GM04503 (cell line): ENCODE measurements at regions not wholly inside any gene's neighbourhood (a gene's known extent, or its start where the extent isn't known, plus 50 kb on each side); places are given as distances from the start of the nearest gene placed in this dataset.

Source experiments
- DNase-seq: peaks from one replicate; pipeline ENCODE4 v3.0.0-alpha.2; 2012; ENCODE audit warnings: low read depth

DNA sequence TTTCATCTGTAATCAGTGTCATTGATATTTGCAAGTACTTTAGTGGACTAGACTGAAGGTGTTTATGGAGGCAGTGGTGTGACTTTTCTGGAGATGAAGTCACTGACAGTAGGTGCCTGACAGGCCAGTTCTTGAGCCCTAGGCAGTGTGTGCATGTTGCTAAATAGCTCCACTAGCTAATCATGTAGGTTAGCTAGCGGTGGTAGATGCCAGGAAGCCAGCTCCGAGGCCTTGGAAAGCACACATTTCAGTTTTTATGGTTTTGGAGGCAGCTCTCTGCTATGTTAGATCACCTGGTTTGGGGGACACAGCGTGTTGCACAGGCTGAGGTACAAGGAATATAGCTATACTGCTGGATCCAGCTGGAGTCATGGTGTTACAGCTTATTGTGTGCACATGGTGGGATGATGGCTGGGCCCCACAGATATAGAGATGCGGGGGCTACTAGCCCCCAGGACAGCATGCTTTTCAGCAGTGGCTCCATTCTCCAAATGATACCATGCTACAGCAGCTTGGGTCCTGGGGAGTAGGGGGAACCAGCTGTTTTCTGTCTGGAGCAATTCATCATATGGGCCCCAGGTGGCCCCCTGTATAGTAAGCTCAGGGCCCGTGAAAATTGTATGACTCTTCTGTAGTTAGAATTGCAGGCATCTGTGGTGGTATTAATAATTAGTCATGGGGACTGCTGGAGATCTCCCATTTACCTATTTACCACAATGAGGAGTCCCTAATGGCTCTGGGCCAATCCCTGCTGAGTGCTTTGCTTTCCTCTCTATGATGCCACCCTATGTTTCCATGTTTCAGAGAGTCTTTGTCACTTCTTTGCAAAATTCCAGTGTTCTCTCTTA lies 367.2 kb upstream of the LMO3 start:
- no peak for DNase-seq

DNA sequence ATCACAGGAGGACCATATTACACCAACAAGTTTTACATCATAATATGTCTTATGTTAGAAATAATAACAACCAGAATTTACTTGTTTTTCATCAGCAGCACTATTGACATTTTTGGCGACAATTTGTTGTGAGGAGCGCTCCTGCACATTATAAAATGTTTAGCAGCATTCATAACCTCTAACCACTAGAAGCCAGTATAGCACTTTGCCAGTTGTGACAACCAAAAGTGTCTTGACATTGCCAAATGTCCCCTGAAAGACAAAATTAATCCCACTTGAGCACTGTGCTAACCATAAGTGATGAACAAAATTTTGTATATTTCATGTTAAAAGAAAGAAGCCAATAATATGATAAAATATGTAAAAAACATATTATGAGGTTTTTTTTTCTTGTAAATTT lies 356.9 kb upstream of the LMO3 start:
- DNase-seq: no peak

DNA sequence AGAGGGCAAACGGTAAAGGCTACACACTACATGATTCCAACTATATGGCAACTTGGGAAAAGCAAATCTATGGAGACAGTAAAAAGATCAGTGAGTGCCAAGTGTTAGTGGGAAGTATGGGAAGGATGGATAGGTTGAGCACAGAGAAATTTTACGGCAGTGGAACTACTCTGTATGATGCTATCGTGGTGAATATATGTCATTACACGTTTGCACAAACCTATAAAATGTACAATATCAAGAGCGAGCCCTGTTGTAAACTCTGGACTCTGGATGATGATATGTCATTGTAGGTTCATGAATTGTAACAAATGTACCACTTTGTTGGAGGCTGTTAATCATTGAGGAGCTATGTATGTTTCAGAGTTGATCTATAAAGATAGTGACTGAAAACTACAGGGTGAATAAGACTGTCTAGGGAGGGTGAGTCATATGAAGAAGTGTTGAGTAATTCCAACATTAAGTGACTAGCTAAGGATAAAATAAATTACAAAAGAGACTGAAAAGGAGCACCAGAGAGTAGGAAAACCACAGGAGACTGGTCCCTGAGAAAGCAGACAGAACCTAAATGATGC lies 349.2 kb upstream of the LMO3 start:
- no peak for DNase-seq

DNA sequence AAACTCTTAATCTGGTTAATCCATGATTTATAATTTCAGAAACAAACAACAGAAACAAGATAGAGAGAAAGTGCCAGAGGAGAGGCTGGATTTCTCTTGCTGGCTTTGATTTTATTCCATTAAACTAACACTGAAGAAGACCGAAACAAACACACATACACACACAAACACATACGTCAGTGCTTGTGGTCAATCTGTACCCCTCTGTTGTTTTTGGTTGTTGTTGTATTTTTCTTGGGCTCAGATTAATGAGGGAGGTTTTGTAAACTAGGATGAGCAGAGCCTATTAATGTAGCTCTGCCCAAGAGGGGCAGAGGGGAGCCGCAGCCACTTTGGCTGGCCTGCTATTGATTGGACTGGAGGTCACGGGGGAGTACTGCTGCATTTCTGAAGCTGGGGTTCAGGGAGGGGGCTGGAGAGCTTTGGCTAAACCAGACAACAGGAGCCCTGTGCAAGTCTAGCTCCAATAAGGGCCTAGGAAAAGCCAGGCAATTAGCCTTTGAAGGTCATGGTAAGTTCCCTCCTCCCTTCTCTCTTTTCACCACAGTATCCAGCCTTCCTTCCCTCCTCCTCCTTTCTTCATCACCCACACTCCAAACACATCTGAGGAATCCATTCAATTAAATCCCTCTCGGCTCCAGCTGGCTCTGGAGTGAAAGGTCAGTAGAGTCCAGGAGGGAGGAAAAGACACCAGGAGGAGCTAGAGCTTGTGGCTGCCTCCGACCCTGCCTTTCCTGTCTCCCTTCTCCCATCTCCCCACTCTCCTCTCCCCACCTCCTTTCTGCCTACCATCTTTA lies 344.1 kb upstream of the LMO3 start:
- DNase-seq: no peak

DNA sequence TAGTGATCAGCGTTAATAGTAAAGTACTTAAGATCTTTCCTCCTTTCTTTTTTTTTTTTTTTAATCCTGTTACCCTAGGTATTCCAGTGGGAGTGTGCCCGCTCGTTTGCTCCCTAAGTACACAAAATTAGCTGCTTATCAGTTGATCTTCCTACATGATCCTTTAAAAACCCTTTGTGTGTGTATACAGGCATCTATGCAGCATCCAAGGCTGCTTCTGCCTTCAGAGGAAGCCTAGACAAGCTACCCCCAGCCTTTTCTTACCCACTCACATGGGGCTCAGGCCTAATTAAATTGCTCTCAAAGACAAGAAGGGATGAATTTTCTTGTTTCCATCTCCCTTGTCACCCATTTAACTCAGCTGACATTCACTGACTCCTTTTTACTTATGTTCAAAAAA lies 343.4 kb upstream of the LMO3 start:
- no peak for DNase-seq

DNA sequence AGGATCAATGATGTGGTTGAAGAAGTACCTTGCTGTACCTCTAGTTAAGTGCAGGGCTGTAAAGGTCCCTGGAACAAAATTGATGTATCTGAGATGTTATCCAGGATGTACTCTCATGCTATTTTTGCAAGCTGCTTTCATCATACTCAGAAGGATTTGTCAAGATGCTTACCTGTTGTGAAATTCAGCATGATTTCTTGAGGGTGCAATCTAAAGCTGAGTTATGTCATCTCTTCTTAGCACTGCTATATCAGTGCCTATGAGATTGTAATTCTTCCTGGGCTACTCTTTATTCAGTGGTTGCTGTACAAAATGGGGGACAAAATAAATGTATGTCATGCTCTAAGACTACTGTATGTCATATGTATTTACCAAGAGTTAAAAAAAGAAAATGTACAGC lies 340.7 kb upstream of the LMO3 start:
- DNase-seq: no peak

DNA sequence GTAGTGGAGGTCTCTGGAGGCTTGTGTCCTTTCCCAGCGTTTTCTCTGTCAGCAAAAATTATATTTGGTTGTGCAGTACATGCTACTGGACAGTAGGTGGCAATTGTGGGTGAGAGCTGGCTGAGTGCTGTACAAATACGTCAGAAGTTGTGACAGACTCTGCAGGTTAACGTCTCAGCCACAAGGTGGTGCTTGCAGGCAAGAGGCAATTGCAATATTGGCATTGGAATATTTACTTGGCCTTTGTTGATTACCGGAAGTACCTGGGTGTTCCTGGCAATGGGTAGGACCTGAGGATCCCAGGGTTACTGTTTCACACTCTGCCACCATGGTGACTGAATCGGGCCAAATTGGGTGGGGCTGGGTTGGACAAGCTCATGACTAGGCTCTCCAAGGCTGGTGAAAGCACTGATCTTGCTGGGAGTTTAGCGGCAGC lies 333.9 kb upstream of the LMO3 start:
- DNase-seq: no peak

DNA sequence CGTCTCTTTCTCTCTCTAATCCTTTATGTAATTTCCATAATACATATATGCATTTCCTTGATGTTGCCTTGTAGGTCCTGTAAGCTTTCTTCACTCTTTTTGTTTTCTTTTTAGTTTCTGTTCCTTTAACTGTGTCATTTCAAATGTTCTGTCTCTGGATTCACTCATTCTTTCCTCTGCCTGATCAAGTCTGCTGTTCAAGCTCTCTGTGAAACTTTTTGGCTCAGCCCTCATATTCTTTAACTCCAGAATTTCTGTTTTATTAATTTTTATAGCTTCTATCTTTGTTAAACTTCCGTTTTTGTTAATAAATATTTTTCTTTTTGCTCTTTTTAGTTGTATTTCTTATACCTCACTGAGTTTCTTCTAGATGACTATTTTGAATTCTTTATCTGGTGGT lies 321.3 kb upstream of the LMO3 start:
- no peak for DNase-seq

DNA sequence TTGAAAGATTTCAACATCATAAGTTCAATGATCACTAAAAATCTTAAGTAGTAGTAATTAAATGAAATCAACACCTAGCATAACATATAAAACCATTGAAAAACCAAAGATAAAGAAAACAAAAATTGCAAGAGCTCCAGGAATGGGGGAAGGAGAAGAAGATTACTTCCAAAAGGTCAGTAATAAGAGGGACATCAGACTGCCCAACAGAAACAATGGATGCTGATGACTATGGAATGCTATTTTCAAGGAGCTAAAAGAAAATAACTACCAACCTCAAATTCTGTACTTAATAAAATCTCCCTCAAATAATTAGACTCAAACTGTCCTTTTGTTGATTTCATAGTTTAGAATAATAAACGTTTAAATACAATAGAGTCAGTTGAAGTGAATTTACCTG lies 314.5 kb upstream of the LMO3 start:
- DNase-seq: no peak

DNA sequence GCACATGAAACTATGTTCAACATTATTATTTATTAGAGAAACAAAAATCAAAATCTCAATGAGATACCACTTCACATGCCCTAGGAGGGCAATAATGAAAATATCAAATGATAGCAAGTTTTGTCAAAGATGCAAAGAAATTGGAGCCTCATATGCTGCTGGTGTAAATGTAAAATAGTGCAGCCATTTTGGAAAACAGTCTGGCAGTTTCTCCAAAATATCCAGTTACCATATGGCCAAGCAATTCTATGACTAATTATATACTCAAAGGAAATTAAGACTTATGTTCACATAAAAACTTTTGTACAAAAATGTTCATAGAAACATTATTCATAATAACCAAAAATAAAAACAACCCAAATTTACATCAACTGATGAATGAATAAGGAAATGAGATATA lies 313.6 kb upstream of the LMO3 start:
- no peak for DNase-seq

DNA sequence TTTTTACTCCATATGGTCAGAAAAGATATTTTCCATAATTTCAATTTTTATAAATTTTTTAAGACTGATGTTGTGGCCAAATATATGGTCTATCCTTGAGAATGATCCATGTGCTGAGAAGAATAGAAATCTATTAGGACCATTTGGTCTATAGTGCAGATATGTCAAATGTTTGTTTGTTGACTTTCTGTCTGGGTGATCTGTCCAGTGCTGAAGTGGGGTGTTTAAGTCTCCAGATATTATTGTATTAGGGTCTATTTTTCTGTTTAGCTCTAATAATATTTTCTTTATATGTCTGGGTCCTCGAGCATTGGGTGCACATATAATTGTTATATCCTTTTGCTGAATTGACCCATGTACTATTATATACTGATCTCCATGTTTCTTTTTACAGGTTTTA lies 308.9 kb upstream of the LMO3 start:
- no peak for DNase-seq

DNA sequence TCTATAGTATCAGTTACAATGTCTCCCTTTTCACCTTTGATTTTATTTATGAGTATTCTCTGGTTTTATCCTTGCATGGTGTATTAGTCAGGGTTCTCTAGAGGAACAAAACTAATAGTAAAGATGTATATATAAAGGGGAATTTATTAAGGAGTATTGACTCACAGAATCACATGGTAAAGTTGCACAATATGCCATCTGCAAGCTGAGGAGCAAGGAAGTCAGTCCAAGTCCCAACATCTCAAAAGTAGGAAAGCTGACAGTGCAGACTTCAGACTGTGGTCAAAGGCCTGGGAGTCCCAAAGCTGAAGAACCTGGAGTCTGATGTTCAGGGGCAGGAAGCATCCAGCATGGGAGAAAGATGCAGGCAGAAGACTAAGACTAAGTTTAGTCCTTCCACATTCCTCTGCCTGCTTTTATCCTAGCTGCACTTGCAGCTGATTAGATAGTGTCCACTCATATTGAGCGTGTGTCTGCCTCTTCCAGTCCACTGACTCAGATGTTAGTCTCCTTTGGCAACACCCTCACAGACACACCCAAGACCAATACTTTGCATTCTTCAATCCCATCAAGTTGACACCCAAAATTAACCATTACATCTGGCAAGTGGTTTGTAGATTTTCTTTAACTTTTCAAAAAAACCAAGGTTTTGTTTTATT lies 308.0 kb upstream of the LMO3 start:
- no peak for DNase-seq

DNA sequence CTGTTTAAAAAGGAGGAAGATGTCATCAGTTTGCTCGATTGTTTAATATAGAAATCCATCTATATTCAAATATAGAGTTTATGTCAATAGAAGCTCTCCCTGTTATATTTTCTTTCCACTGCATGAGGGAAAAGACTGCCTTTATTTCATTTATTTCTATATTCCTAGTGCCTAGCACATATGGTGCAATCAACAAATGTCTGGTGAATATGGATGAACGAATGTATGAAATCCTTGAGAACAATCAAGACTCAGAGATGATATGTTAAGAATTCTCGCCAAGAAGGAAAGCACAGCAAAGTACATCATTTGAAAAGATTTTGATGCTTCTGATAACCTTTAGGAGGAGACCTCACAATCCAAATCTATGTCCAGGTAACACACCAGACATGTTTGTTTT lies 296.0 kb upstream of the LMO3 start:
- DNase-seq: no peak

DNA sequence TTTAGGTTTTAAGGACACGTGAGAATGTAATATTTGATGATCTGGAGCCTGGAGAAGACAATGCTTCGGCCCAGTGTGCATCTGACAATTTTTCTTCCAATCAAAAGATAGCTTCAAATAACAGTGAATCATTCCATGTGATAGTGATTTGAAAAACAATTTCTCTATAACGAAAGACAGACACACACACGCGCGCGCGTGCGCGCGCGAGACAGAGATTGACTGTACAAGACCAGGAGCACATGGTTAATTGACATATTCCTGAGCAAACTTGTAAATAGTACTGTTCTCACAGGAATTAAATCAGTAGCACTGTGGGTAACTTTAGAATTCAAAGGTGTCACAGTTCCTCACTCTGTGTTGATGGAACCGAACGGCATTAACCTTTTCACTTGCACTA lies 287.5 kb upstream of the LMO3 start:
- DNase-seq: no peak

DNA sequence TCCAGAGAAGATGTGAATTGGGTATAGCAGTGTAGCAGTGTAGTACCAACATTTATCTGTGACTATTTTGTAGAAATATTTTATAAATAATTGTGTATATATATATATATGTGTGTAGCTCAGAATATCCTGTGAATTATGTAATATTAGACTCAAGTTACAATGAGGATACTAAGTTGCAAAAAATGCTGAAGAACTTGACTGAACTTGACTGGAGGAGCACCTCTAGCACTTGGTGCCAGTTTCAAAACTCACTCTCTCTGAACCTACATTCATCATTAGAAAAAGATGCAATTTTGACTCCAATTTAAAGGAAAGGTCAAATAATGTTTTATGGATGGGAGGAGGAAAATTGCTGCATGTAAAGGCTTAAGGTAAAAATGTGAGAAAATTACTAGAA lies 285.7 kb upstream of the LMO3 start:
- DNase-seq: no peak

DNA sequence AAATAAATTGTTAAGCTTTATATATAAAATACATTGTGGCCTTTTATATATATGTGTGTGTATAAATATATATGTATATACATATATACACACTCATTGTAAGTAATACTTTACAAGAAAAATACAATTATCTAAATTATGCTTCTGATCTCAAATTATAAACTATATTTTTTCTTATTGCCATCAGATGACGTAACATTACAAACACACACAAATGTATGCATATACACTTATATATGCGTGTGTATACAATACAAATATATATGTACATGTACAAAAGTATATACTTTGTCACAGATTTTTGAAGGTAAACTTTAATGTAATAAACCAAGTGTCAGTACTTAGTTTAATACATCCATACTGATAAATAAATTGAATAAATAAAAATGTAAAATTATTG lies 278.9 kb upstream of the LMO3 start:
- DNase-seq: no peak

DNA sequence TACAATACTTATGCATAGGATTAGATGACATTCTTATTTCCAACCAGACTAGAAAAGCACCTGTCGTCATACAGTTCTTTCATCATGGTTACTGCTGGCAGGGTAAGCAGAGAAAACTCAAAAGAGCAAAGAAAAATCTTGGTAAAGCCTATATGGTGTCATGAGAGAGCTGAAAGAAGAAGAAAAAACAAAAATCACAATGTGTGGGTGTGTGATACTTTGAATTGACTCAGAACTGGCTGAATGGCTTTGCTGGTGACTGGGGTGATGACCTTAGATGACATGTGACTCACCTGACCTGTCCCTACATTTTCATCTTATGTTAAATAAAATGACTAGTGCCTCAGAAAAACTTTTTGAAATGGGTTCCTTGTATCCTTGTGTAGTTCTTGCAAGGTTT lies 278.1 kb upstream of the LMO3 start:
- DNase-seq: no peak

DNA sequence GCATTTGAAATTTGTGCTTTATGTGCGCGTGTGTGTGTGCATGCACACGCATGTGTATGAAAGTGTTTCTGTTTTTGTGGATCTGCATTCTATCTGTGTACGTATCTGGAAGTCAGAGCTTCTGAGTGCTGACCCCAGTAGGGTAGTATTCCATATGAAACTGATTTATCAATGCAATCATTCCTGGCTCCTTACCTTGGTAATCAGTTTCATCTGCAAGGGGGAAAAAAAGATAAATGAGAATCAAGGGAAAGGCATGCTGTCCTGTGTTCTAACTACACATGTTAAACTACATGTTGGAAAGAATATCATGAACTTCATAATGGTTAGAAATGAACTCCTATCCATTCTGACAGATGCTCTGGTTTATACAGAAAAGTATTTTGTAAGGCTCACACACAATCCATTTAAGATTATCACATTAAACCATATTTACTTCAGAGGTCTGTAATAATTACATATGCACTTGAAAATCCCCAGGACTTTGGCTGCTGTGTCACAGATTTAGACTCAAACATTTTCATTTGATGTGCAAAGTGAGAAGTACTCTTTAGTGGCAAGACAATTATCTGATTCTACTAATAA lies 276.1 kb upstream of the LMO3 start:
- no peak for DNase-seq

DNA sequence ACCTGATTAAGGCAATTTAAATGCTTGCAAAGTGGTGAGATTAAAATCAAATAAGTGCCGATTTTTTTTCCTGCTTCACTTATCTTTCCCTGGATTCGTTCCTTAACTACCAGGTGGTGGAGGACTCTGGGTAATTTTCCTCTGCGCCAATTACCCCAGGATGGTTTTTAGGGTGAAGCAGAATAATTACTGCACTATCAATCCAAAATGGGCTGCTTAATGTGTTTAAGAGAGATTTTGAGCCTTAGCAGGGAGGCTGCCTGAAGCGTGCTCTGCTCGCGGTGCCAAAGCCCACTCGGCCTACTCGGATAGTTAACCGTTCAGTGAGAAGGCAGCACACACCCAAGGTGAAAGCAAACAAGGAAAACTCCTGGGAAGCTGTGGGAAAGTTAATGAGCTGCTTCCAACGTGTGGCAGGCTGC lies 274.9 kb upstream of the LMO3 start:
- DNase-seq: no peak

DNA sequence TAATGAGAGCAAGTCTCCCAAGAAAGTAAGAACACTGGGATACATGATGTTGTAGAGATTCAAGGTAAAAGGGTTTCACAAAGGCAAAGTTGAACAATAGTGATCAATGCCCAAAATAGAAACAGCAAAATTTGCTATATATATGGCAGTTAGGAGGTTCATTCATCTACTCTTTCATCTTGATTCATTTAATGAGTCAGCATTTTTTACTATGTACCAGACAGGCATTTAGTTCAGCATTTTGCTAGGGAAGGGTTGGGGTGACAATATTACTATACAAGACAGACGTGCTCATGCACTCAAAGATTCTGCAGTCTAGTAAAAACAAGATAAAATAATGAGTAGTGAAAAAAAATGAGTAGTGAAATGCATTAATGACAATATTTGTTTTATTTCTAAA lies 264.9 kb upstream of the LMO3 start:
- DNase-seq: no peak

DNA sequence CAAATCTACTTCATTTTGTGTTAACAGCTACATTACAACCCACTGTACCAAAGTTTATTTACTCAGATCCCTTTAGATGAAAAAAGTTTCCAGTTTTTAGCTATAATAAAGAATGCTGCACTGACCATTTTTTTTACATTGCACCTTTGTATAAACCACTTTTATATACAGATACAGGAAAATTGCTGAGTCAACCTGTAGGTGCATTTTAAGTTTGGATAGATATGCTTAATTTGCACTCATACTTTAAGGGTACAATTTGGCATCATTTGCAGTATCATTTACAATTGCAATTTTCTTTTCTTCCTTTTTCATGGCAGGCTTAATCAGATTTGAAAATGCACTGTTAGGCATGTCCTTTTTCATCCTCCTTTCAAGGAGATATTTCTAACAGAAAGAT lies 257.8 kb upstream of the LMO3 start:
- DNase-seq: no peak

DNA sequence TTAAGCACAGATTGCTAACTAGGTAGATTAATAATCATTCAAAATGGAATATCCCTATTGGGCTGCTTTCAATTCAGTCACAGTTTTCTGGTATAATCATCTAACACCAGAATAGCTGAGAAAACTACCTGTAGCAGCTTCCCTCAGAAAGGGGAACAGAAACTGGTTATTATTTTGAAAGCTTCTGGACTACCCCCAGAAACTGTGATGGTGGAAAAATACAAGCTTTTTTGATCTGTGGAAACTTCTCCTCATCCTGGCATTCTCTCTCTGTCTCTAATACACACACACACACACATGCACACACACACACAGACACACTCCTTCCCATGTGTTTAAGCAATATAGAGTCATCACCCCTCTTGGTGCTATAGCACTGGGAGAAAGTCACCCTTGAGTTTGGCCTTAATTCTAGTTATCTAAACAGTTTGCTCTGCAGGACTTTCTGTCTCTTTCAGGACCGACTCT lies 251.5 kb upstream of the LMO3 start:
- no peak for DNase-seq
